GM04504 (cell line): ENCODE measurements at regions not wholly inside any gene's neighbourhood (a gene's known extent, or its start where the extent isn't known, plus 50 kb on each side); places are given as distances from the start of the nearest gene placed in this dataset.

Experiments
- DNase-seq: peaks from one replicate; pipeline ENCODE4 v3.0.0-alpha.2; 2012; ENCODE audit warnings: low read depth

- DNase-seq, result no peak
These were observed 666.2 kb downstream of the KCTD8 start for GRCh38 chr4:43782391-43782790.

- DNase-seq, result no peak
These were observed 632.5 kb downstream of the KCTD8 start for GRCh38 chr4:43816116-43816515.

DNA sequence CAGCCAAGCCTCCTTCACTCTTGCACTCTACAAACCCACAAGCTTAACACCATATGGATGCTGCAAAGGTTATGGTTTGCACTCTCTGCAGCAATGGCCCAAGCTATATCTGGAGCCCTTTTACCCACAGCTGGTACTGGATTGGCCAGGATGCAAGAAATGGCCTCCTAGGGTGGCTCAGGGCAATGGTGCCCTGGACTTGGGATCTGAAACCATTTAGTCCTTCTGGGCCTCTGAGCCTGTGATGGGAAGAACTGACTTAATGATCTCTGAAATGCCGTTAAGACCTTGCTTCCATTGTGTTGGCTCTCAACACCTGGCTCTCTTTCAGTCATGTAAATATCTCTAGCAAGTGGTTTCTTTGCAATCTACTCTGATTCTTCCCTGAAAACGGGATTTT lies 626.0 kb downstream of the KCTD8 start:
- no peak for DNase-seq

- DNase-seq, result no peak
These were observed 612.7 kb downstream of the KCTD8 start for GRCh38 chr4:43835869-43836268.

GRCh38 chr4:43837171-43837570 lies 611.4 kb downstream of the KCTD8 start:
- no peak for DNase-seq

DNA sequence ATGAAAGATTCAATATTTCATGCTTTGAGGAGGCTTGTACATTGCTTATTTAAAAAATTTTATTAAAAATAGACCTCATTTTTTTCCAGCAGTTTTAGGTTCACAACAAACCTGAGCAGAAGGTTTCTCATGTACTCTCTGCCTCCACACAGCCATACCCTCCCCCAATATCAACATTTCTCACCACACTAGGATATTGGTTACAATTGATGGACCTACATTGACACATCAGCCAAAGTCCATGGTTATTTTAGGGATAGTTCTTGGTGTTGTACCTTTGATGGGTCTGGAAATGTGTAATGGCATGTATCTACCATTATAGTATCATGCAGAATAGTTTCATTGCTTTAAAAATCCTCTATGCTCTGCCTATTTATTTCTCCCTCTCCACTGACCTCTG lies 611.0 kb downstream of the KCTD8 start:
- DNase-seq, result no peak

GRCh38 chr4:43842594-43842993 lies 606.0 kb downstream of the KCTD8 start:
- DNase-seq, result no peak

DNA sequence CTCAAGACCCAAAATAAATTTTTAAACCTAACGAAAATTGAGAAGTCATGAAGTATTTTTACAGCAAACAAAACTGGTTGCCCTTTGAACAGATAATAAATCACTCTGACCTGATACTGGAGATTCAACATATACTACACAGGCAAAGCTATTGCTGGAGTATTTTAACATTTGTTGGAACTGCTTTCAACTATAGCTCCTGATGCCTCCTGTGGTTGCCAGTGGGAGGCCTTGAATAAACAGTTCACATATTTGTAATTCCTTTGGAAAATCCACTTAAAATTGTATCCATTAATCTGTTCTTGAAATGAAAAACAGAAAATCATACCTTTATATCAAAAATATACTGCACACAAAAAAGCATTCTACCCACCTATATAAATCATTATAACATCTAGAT lies 605.1 kb downstream of the KCTD8 start:
- DNase-seq, result no peak

DNA sequence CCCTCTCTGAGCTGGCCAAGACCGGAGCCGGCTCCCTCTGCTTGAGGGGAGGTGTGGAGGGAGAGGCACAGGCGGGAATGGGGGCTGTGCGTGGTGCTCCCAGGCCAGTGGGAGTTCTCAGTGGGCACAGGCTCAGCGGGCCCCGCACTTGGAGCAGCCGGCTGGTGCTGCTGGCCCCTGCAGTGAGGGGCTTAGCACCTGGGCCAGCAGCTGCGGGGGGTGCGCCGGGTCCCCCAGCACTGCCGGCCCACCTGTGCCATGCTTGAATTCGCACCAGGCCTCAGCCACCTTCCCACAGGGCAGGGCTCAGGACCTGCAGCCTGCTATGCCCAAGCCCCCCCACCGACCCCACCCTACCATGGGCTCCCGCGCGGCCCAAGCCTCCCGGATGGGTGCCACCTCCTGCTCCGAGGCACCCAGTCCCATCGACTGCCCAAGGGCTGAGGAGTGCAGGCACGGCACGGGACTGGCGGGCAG lies 602.5 kb downstream of the KCTD8 start:
- DNase-seq, result no peak

- no peak for DNase-seq
These were observed 594.9 kb downstream of the KCTD8 start for GRCh38 chr4:43853565-43854264.

DNA sequence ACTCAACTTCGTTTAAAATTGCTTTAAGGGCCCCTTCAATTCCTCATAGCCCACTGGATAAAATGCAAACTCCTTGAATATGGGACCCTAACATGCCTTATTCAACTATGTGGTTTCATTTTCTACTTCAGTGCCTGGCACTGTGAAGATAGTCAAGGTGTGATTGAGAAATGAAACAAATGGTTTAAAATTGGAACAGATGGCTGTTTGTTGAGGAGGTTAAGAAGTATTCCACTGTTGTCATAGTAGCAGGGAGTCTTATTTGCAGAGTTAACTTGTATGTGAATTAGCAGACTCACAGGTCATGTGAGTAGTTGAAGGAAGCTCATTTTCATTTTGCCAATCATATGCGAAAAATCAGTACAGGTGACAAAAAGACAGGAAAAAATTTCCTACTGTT lies 593.3 kb downstream of the KCTD8 start:
- DNase-seq, result no peak

DNA sequence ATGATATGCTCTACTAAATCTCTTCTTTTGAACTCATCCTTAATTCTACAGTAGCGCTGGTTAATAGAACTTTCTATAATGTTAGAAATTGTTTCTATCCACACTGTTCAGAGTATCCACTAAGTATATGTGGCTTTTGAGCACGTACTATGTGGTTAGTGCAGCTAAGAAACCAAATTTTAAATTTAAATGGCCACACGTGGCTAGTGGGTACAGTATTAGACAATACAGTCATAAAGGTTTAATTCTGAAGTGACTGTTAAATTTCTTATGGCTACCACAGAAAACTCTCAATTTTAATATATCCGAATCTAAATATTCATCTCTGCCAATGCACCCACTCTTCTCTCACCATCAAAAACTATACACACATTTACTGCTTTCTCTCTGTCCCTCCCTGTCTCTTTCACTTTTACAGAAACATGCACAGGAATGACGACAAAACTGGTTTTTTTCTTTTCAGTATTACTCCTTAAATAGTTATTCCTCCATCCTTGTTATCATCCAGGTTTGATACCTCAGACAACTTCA lies 583.9 kb downstream of the KCTD8 start:
- no peak for DNase-seq

- DNase-seq, result no peak
These were observed 580.7 kb downstream of the KCTD8 start for GRCh38 chr4:43867908-43868307.

DNA sequence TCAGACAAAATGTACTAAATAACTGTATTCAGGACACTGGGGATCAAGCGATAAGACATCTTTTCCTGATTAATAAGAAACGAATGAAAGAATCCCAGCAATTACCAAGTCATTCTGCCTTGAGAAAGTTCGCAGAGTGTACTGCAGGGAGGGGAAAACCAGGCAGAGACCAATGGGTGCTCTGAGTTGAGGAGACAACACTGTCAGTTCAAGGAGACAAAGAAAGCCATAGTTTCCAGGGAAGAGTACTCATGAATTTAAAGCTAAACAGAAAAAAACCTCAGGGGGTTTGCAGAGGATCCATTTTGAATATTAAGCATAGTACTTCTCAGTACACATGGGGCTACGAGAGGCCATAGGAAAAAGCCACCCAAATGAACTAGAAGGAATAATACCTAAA lies 573.0 kb downstream of the KCTD8 start:
- DNase-seq, result no peak

DNA sequence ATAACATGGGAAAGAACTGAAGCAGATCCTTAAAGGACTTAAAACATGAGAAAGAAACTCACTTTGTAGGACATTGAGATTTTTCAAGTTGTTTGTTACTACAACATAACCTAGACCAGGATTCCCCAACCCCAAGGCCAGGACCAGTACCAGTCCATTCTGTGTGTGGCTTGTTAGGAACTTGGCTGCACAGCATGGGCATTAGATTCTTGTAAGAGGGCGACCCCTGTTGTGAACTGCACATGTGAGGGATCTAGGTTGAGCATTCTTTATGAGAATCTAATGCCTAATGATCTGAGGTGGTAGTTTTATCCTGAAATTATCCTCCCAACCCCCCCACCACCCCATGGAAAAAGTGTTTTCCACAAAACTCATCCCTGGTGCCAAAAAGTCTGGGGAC lies 566.1 kb downstream of the KCTD8 start:
- no peak for DNase-seq

DNA sequence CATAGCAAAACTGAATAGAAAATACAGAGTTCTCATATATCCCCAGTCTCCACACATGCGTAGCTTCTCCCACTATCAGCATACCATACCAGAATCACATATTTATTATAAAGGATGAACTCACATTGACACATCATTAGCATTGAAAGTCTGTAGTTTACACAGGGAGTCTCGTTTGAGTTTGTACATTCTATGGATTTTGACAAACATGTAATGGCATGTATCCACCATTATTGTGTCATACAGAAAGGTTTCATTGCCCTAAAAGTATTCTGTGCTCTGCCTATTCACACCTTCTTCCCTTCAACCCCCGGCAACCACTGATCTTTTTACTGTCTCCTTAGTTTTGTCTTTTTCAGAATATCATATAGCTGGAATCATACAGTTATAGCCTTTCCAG lies 562.4 kb downstream of the KCTD8 start:
- DNase-seq, result no peak

DNA sequence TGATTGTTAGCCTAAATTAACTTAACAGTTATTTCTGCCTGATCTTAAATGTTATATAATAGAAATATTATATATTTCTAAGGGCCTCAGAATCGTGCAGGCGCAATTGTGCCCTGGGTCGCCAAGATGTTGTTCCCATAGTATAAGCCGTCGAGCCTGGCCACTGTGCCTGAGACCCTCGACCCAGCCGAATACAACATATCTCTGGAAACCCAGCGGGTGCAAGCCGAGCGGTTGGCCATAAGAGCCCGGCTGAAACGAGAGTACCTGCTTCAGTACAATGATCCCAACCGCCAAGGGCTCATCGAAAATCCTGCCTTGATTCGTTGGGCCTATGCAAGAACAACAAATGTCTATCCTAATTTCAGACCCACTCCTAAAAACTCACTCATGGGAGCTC lies 549.8 kb downstream of the KCTD8 start:
- DNase-seq, result no peak

GRCh38 chr4:43903456-43903855 lies 545.2 kb downstream of the KCTD8 start:
- no peak for DNase-seq

- DNase-seq, result no peak
These were observed 530.2 kb downstream of the KCTD8 start for GRCh38 chr4:43918377-43918776.

DNA sequence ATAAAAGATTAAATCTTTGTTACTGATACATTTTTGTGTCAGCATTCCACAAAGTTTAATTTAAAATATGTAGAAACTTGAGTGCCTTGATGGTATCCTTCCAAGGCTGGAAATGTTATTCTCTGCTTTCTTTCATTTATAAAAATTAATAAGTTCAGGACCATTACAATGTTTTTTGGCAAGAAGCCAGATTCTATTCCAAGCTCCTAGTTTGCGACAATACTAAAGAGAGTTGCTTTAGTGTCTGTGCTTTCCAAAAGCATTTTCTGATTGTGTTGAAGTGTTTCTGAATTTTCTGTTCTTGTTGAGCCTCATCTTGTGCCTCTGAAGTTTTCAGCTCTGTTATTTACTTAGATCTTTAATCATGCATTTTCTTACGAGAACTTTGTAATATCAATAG lies 516.2 kb downstream of the KCTD8 start:
- no peak for DNase-seq

DNA sequence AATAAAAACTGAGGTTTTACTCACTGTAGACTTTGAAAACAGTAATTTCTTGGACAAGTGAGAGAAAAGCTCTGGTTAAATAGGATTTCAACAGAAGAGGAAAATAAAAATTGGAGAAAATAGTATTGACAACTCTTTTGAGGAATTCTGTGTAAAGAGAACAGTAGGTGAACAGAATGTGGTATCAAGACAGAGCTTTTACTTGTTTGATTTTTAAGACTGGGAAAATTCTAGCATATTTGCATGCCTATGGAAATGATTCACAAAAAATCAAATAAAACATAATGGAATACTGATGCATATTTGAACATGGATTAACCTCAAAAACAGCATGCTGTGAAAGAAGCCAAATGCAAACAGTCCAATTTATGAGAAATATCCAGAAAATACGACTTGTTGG lies 504.6 kb downstream of the KCTD8 start:
- no peak for DNase-seq

- DNase-seq, result no peak
These were observed 488.6 kb downstream of the KCTD8 start for GRCh38 chr4:43959976-43960375.

DNA sequence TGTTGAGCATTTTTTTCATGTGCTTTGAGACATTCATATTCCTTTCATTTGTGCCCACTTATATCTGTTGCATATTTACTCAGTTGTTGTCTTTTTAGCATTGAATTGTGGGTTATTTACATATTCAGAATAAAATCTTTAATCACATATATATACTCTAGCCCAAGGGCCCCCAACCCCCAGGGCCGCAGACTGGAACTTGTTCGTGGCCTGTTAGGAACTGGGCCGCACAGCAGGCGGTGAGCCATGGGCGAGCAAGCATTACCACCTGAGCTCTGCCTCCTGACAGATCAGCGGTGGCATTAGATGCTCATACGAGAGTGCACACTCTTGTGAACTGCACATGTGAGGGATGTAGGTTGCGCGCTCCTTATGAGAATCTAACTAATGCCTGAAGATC lies 480.6 kb downstream of the KCTD8 start:
- DNase-seq, result no peak

DNA sequence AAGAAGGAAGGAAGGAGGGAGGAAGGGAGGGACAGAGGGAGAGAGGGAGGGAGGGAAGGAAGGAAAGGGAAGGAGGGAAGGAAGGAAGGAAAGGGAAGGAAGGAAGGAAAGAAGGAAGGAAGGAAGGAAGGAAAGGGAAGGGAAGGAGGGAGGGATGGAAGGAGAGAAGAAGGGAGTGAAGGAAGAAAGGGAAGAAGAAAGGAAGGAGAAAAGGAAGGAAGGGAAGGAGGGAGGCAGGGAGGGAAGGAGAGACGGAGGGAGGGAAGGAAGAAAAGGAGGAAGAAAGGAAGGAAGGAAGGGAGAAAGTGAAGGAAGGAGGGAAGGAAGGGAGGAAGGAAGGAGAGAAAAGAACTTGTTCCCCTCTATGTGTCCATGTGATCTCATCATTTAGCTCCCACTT lies 465.0 kb downstream of the KCTD8 start:
- DNase-seq, result no peak
